ACHN (cell line): ENCODE measurements at regions not wholly inside any gene's neighbourhood (a gene's known extent, or its start where the extent isn't known, plus 50 kb on each side); places are given as distances from the start of the nearest gene placed in this dataset.

Source experiments
- DNase-seq: peaks from one replicate; pipeline ENCODE4 v3.0.0-alpha.2; 2015
- in situ Hi-C: cut with HindIII; loops from 2 replicates; pipeline ENCODE4 v1.10.0; 2017; ENCODE audit warnings: low sequenced_read_pairs, low pct_ligation_motif_present, low pct_unique_long_range_greater_than_20kb

DNA sequence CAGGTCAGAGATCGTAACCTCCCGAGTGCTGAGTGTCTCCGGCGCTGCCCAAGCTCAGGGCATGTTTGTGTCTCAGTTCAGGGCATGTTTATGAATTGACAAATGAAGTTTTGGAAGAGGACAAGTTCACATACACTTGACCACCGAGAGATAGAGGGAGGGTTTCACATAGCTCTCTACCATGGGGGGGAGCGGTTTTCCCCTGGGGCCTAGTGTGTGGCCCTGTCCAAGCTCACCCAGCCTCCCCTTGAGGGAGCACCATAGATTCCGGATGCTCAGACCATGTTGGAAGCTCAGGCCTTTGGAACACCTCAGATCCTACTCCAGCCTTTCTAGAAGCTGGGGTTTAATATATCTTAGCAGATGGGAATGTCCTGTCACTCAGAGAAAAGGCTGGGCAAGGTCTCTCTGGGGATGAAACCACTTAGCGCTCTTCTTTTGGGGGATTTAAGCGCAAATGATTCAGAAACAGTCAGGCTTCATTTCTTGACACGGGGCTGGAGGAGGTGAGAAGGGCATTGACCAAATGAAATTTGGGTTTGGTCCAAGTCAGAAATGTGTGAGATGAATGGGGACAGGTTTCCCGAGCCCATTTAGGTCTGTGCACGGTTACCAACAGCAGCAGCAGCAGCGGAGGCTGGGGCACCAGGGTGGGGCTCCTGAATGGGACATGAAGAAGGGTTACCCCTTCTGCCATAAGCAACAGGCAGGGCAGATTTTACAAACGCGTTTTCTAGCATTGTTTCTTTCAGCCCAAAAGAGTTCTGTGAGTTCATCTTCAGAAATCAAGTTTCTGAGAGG is 96.6 kb downstream of the METRNL start:
- in situ Hi-C loops, result no loop called here
- DNase-seq, result no peak

DNA sequence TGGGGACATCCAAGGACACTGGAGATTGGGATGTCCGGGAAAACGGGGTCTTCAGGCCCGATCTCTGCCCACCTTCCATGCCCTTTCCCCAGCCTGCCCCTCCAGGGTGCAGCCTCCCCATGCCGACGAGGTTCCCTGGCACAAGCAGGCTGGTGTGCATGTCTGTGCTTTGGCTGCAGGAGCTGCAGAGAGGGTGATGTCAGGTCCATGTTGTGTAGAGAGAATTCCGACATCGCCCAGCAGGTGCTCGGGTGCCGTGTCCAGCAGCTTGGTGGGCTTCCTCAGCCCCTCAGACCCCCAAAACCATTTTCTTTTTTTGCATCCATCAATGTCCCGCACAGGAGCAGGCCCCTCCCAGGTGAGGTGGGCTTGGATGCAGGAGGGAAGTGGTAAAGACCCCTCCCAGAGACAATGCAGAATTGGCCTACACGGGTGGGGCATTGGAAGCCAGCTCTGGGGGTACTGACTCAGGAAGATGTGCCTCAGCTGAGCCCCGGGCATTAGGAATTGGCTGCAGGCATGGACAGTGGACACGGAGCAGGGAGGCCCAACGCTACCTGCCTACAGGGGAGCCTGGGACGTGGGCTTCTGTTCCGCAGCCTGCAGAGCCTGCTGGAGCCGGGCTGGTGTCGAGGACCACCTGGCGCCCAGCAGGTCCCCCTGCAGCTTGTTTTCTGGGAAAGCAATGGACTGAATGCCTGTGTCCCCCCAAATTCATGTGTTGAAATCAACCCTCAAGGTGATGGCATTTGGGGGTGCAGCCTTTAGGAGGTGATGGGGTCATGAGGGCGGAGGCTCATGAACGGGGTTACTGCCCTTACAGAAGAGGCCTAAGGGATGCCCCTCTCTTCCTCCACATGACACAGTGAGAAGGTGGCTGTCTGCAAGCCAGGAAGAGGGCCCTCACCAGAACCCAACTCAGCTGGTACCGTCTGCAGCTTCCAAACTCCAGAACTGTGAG is 97.5 kb downstream of the METRNL start:
- DNase-seq, result no peak
- in situ Hi-C loops, result no loop called here

DNA sequence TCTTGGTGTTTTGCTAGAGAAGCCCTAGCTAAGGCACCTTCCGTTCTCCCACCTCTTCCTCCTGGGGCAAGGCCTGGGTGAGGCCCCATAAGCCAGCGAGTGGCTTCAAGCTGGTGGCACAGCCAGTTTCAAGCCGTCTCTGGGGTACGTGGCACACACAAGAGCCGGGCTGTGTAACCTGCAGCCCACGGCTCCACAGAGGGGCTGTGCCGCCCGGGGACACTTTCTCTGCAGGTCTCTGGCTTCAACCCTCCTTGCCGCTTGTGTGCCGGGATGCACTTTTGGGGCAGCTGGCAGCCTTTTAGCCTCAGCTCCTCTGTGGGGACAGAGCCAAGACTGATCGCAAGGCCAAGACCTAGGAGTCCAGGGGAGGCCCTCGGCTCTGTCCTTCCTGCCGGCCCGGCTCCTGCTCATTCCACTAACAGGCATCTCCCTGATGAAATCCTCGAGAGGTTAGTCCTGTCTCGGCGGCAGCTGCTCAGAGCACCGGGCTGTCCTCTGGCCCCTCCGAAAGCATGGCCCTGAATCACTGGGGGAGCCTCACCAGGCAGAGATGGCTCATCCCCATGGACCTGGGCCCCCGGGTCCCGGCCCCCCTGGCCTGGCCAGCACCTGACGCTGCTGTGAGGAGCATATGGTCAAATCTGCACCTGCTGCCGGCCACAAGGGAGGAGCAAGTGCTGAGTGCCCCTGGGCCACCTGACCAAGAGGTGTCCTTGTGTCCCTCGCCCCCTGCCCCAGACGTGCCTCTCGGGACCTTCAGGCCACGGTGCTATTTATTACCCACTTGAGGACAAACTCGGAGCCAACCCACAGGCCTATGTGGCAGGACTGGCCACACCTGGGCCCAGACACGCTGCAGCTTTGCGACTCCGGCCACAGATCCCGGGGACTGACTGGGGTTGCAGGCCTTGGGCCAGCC is 98.5 kb downstream of the METRNL start:
- in situ Hi-C loops, result no loop called here
- DNase-seq, result no peak

DNA sequence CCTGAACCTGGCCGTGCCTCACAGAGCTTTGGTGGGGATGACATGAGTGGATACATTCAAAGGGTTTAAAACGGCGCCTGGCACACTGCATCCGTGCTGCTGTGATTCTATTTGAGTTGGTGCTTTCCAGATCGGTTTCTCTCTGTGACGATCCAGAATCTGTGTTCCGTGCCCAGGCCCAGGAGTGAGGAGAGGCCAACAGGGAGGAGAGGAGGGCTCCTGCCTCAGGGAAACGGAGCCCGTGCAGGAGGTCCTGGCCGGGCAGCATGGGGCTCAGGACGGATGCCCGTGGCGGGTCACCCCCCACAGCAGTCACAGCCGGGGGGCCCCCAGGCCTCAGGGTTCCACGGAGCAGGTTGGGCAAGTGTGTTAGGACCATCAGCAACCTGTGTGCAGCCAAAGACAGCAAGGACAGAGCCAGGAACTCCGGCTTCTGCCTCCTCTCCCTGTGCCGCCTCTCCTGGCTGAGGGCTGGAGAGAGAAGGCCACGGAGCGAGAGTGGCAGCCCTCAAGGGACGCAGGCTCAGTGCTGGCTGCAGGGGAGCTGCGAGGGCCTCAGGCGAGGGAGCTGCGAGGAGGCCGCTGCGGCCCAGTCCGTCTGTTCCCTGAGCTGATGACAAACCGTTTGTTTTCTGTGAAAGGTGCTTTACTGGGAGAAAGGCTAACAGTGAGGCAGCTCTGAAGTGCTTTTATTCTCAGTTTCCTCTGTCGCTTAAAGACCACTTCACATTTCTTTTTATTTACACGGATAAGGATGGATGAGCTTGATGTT is 99.3 kb downstream of the METRNL start:
- in situ Hi-C loops, result no loop called here
- no peak for DNase-seq

DNA sequence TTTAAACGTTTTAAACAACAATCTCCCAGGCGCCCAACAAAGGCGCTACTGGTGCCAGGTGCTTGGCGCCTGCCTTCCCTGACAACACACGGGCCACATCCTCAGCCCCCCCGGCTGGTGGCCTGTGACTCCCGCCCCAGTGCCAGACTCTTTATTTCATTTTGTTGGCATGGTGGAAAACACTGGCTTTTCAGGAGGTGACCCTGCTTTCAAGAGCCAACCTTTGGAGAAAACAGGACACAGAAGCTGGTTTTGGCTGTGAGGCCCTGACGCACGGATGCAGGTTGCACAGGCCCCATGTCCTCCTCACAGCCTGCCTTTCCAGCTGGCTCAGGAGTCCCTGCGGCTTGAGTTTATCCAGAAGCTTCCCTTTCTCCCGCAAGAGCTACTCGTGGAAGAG is 100.0 kb downstream of the METRNL start:
- in situ Hi-C loops, result no loop called here
- no peak for DNase-seq

DNA sequence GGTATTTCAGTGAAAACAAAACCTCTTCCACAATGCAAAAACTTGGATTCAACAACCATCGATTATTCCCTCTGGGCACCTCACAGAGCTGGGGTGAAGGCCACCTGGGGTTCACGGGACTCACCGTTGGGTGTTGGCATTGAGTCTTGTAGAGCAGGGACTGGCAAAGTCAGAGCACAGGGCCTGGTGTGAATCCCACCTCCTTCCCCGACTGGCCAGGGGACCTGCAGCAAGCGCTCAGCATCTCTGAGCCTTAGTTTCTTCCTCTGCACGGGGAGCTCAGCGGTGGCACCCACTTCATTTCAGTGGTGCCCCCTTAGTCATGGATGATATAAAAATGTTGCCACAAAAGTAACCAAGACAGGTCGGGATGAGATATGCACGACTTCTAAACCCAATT is 100.4 kb downstream of the METRNL start:
- no peak for DNase-seq
- in situ Hi-C loops, result no loop called here

DNA sequence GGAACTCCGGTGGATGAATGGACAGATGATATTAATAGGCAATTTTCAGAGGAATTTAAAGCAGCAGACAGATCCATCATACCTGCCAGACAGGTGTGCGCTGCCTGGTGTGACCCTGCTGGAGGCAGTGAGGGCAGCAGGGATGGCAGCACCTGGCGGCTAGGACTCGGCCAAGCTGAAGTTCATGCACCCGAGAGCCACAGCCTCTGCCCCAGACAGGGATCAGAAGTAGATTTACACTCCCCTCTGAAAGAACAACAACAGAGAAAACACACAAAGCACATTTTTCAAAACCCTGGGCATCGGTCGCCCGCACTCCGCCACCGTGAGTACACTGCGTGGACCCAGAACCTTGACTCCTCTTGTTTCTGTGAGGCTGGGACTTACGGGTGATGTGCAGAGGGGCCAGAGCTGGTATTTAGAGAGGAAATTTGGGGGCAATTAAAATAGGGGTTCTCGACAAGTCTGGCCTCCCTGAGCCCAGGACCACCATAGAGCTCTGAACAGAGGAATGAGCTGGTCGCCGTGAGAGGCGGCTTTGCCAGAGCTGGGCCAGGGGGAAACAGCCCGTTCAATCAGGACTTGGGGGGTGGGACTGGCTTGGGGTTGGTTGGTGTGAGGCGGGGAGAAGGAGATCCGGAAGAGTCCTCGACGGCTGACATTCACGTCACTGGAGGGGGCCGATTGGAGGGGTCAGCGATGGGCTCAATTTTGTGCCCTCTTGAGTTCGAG is 101.0 kb downstream of the METRNL start:
- in situ Hi-C loops, result no loop called here
- no peak for DNase-seq

DNA sequence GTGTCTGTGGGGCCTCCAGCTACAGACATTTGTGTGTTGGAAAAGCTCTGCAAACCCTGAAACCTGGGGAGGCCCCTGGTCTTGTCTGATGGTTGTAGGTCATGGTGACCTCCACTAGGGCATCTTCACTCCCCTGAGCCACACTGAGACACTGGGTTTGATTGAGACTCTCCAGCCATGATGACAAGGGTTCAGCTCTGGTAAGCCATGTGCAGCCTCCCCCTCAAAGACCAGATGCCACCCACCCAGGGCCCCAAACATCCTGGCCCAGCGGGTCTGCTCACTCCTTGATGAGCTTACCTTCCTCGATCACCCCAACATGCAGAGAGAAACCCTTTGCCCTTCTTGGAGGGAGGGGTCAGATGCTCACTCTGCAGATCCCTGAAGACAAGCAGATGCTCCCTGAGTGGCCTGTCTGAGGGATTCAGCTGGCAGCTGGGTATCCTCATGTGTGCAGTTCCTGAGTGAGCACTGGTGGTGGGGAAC is 101.6 kb downstream of the METRNL start:
- DNase-seq, result no peak

DNA sequence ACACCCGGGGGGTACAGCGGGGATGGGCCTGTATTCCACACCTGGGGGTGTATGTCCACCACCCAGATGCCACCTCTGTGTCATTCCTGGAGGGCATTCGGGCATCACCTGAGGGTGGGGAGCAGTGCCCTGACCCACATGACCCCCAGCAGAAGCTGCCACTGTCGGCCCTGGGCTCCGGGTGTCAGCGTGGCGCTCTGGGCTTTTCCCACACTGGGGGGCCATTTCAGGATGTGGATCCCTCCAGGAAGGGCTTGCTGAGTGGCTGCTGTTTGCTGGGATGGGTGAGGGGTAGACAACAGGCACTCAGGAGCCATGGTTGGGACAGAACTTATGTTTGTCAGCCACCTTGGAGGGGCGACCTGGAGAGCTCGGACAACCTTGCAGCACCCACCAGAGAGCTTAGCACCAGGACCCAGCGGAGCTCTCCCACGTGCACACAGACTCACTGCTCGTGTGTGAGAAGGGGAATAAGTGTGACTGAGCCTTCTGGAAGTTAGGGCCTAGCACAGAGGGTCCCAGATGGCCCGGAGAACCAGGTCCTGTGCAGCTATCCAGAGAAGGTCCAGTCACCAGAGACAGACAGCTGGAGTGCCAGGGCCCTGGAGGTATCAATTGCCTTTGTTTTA is 102.7 kb downstream of the METRNL start:
- no peak for DNase-seq

More for the DNA sequence above, 101.6 kb downstream of the METRNL start:
- in situ Hi-C loops, result no loop called here

DNA sequence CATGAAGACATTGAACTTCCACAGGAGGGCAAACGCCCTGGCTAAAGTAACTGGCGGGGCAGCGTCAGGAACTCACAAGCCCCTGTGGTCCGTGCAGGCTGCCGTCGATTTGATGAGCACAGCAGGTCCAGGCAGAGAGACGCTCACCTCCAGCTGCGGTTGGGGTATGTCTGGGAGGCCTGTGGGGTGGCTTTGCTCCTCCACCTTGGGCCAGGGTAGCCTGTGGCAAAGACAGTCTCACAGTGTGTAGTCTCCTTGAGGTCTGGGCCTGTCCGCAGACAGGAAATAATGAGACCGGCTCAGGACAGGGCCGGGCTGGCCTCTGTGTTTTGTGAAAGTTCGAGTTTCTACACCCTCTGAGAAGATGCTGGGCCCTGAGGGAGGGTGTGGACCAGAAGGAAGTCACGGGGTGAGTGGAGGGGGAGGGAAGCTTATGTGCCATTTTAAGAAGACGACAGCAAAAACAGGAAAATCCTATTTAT is 103.3 kb downstream of the METRNL start:
- DNase-seq, result no peak
- in situ Hi-C loops, result no loop called here

More for the DNA sequence above, 102.7 kb downstream of the METRNL start:
- in situ Hi-C loops, result no loop called here

DNA sequence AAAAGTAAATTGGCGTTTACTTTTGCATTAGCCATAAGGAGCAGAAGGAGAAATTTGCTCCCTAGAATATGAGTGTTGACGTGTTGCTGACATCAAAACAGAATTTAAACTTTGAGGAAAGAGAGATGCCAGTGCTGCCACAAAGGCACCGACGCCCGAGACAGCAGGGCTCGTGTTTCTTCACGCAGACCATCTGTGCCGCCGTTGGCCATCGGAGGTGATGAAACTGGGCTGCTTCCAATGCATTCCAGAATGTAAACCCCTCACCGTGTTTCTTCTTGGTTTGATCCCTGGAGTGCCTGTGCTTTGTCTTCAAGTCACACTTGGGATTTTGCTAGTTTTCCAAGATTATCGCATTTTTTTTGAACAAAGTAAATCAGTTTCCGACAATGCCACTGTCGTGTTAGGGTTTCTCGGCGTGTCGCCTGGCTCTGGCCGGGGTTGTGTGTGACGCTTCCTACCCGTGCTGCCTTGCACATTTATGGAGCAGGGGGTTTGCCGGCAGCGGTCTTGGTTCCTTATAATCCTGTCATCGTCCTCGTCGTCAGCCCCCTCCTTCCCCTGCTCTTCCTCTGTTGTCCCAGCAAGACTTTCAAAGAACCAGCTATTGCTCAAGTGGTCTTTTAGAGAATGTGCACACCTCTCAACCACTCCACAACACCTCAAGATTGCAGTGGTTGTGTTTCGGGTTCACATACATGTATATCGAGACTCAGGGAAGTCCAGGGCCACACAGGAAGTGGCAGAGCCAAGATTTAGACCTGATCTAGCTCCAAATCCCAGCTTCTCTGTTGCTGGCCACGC is 103.9 kb downstream of the METRNL start:
- no peak for DNase-seq
- in situ Hi-C loops, result no loop called here

DNA sequence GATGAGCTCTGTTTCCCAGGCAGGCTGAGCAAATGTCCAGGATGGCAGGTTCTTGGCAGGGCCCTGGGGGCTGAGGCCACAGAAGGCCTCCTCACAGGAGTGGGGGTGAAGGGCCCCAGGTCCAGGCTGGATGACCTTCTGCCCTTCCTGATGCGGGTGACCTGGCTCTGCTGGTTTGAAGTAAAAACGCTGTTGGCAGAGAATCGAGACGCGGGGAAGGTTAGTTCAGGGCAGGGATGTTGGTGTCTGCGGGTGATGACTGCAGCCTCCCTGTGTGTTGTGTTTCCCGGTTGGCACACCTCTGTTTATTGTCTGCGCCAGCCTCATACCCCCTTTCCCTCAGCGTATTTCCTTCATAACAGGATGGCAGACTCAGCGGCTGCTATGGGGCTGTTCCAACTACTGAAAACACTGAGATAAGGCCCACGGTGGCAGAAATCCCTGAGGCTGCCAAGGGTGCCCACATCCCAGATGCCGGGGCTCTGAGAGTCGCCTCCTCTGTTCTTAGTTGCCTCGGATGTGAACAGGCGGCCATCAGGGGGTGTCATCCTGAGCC is 104.6 kb downstream of the METRNL start:
- in situ Hi-C loops, result no loop called here
- no peak for DNase-seq

DNA sequence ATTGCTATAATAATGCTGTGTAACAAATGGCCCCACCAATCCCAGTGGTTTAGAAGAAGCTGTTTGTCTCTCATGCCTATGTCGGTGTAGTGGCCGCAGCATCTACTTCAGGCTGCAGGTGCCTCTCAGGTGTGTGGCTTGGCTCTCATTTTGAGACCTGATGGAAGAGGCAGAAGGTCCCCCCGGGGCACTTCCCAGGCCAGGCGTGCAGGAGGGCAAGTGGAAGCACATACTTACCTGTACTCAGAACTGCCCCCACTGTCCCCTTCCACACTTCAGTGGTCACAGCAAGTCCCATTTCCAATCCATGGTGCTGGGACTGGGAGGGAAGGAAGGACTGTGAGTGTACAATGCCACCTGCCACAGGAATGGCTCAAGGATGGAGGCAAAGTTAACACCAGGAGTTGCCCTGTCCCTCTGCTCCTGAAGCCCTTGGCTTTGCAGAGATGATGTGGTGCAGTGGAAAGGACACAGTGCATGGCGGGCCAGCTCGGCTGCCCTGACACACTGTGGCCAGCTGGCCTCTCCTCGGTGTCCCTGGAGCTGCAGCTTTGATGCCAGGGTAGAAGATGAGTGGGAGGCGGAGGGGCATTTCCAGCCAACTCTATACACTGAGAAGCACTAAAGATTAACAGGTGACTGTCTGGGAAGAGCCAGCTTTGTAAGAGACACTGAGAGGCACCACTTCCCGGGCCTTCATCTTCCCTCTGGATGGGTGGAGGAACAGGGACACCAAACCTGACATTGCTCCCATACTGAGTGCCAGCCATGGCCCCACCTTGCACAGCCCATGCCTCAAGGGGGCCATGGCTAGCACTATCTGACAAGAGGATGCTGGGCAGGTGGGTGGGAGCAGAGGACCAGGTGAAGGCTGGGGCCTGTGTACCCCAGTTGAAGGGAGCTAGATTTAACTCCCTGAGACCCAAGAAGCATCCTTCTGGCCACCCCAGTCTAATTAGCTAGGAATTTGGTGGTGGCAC is 105.9 kb downstream of the METRNL start:
- no peak for DNase-seq
- in situ Hi-C loops, result no loop called here

DNA sequence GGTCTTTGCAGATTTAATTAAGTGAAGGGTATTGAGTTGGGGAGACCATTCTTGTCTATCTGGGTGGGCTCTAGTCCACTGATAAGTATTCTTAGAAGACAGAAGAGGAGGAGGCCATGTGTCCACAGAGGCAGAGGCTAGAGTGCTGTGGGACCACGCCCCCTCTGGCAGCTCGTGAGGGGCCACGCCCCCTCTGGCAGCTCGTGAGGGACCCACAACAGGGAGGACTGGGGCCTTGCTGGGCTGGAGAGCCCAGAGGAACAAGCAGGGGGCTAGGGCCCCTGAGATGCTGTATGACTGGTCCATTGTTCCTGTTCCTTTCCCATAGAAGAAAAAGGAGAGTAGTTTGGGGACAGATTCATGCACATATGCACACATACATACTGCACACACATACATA is 106.8 kb downstream of the METRNL start:
- in situ Hi-C loops, result no loop called here
- DNase-seq, result no peak
